Loucy (cell line): ENCODE measurements at regions not wholly inside any gene's neighbourhood (a gene's known extent, or its start where the extent isn't known, plus 50 kb on each side); places are given as distances from the start of the nearest gene placed in this dataset.

Experiments used
- H2AFZ ChIP-seq: fragments of 200-600 bp; sonication (generic); 2 replicates; pipeline ENCODE4 v1.6.0; 2016; ENCODE audit warnings: antibody characterized with exemption, mild to moderate bottlenecking, low read length, moderate library complexity
- H3F3A ChIP-seq: fragments of 200-600 bp; 2 replicates; pipeline ENCODE4 v1.6.0; 2016; ENCODE audit warnings: antibody characterized with exemption, low read depth, mild to moderate bottlenecking
- H3K27me3 ChIP-seq: fragments of 200-600 bp; sonication (generic); 2 replicates; pipeline ENCODE4 v1.6.1; 2014; ENCODE audit warnings: low read length, mild to moderate bottlenecking; ENCODE audit not compliant: insufficient read depth, poor library complexity, severe bottlenecking
- H3K36me3 ChIP-seq: fragments of 200-600 bp; sonication (generic); 2 replicates; pipeline ENCODE4 v1.6.1; 2016; ENCODE audit warnings: low read length; ENCODE audit not compliant: insufficient read depth
- H3K4me1 ChIP-seq: fragments of 200-600 bp; sonication (generic); 2 replicates; pipeline ENCODE4 v1.5.1; 2014; ENCODE audit warnings: low read length, mild to moderate bottlenecking; ENCODE audit not compliant: insufficient read depth, poor library complexity, severe bottlenecking
- H3K4me2 ChIP-seq: fragments of 200-600 bp; sonication (generic); 2 replicates; pipeline ENCODE4 v1.6.0; 2014; ENCODE audit warnings: antibody characterized with exemption, low read length, low read depth, mild to moderate bottlenecking; ENCODE audit not compliant: poor library complexity, severe bottlenecking
- H3K4me3 ChIP-seq: fragments of 200-600 bp; sonication (generic); 2 replicates; pipeline ENCODE4 v1.5.1; 2014; ENCODE audit warnings: low read length, mild to moderate bottlenecking, mixed read lengths; ENCODE audit not compliant: poor library complexity, severe bottlenecking
- H3K79me2 ChIP-seq: fragments of 200-600 bp; sonication (generic); 2 replicates; pipeline ENCODE4 v1.6.1; 2014; ENCODE audit warnings: low read length; ENCODE audit not compliant: insufficient read depth
- H3K9ac ChIP-seq: fragments of 200-600 bp; sonication (generic); 2 replicates; pipeline ENCODE4 v1.6.0; 2014; ENCODE audit warnings: mild to moderate bottlenecking, low read depth, low read length, moderate library complexity; ENCODE audit not compliant: poor library complexity, severe bottlenecking
- H3K9me2 ChIP-seq: fragments of 200-600 bp; sonication (generic); replicated peaks from 2 replicates; pipeline ENCODE4 v1.6.1; 2016; ENCODE audit warnings: low read depth, low read length, mixed read lengths
- H3K9me3 ChIP-seq: fragments of 200-600 bp; sonication (generic); 2 replicates; pipeline ENCODE4 v1.6.1; 2014; ENCODE audit warnings: mild to moderate bottlenecking, antibody characterized with exemption, low read length, low read depth; ENCODE audit not compliant: insufficient read depth
- H4K20me1 ChIP-seq: fragments of 200-600 bp; sonication (generic); 2 replicates; pipeline ENCODE4 v1.6.0; 2014; ENCODE audit warnings: antibody characterized with exemption, low read length, mild to moderate bottlenecking; ENCODE audit not compliant: insufficient read depth, poor library complexity, severe bottlenecking
- EZH2phosphoT487 ChIP-seq: fragments of 200-600 bp; IDR thresholded peaks from 2 replicates; pipeline ENCODE4 v1.6.1; 2018; ENCODE audit warnings: antibody characterized with exemption, mild to moderate bottlenecking, moderate library complexity, borderline replicate concordance
- TF ChIP-seq, protein P1 (sequence below): fragments of 200-600 bp; sonication (generic); conservative IDR thresholded peaks from 2 replicates; pipeline ENCODE4 v1.5.1; 2014; ENCODE audit warnings: mild to moderate bottlenecking, antibody characterized with exemption, low read length

DNA sequence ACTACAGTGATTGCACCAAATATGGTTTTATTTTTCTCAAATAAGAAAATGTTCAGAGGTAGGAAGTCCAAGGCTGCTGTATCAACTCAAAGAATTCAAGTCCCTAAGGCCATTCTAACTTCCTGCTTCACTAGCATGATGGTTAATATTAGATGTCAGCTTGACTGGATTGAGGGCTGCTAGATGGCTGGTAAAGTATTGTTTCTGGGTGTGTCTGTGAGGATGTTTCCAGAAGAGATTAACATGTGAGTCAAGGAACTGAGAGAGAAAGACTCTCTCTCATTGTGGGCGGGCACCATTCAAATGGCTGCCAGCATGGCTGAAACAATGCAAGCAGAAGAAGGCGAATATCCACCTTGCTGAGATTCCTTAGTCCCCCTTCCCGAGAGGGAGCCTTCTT is 77.4 kb upstream of the NRBF2 start:
- Histone ChIP-seq H3K4me1 (no peaks in the 10 kb centered on the region), H2AFZ (no peak overlapping the region), H3K9ac (no peak overlapping the region), H4K20me1 (no peaks in the 10 kb centered on the region), H3K9me2 (no peaks in the 10 kb centered on the region), H3K27me3 (no peaks in the 10 kb centered on the region), H3K36me3 (no peaks in the 10 kb centered on the region), H3F3A (no peaks in the 10 kb centered on the region), H3K9me3 (no peaks in the 10 kb centered on the region), H3K4me2 (no peak overlapping the region), H3K4me3 (no peak overlapping the region), H3K79me2 (no peaks in the 10 kb centered on the region)
- TF ChIP-seq EZH2phosphoT487: no peak
- TF ChIP-seq, protein P1, sequence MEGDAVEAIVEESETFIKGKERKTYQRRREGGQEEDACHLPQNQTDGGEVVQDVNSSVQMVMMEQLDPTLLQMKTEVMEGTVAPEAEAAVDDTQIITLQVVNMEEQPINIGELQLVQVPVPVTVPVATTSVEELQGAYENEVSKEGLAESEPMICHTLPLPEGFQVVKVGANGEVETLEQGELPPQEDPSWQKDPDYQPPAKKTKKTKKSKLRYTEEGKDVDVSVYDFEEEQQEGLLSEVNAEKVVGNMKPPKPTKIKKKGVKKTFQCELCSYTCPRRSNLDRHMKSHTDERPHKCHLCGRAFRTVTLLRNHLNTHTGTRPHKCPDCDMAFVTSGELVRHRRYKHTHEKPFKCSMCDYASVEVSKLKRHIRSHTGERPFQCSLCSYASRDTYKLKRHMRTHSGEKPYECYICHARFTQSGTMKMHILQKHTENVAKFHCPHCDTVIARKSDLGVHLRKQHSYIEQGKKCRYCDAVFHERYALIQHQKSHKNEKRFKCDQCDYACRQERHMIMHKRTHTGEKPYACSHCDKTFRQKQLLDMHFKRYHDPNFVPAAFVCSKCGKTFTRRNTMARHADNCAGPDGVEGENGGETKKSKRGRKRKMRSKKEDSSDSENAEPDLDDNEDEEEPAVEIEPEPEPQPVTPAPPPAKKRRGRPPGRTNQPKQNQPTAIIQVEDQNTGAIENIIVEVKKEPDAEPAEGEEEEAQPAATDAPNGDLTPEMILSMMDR: no peak

DNA sequence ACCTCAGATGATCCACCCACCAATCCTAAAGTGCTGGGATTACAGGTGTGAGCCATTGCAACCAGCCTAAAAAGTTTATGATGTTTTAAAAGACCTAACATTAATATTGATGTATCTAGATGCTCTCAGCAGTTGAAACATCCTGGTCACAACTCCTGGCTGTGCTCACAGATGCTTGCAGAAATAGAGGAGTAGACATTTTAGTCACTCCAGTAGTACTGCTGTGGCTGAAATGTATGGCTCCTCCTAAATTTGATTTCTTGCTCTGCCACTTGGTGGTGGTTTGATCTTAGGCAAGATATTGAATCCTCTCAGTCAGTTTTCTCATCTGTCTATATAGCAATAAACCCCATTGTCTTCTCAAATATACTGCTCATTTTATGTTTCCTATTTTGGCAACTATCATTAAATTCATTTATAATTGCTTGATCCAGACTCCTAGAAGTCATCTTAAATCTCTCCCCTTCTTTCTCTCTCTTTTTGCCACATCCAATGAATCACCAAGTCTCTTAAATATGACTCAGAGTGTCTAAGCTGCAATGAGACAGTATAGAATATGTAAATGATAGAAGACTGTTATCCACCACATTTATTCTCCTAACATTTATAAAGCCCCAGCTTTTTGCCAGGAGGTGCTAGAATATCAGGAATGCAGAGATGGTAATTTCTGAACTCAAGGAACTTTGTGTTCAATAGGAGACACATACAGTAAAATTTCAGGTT is 78.1 kb upstream of the NRBF2 start:
- no peak overlapping the region for H3K9ac ChIP-seq
- H3K9me3 ChIP-seq: no peaks in the 10 kb centered on the region
- no peak overlapping the region for H2AFZ ChIP-seq
- TF ChIP-seq EZH2phosphoT487: no peak
- TF ChIP-seq, protein P1: no peak
- no peaks in the 10 kb centered on the region for H3K4me1 ChIP-seq
- H3K4me3 ChIP-seq: no peak overlapping the region
- no peaks in the 10 kb centered on the region for H3K36me3 ChIP-seq
- H3K4me2 ChIP-seq: no peak overlapping the region
- no peaks in the 10 kb centered on the region for H3F3A ChIP-seq
- no peaks in the 10 kb centered on the region for H4K20me1 ChIP-seq
- H3K9me2 ChIP-seq: no peaks in the 10 kb centered on the region
- no peaks in the 10 kb centered on the region for H3K27me3 ChIP-seq
- H3K79me2 ChIP-seq: no peaks in the 10 kb centered on the region

DNA sequence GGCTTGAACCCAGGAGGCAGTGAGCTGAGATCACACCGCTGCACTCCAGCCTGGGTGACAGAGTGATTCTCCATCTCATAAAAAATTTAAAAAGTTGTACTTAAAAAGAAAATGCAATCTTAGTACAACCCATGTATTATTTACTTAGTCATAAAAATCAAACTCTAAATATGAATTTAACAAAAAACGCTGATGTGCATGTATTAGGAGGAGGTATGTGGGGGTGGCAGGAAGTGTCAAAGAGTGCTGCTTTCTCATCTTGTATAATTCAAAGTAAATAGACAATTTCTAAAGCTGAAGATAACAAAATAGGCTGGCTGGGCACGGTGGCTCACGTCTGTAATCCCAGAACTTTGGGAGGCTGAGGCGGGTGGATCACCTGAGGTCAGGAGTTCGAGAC is 81.0 kb upstream of the NRBF2 start:
- Histone ChIP-seq H3K36me3 (no peaks in the 10 kb centered on the region), H3K79me2 (no peaks in the 10 kb centered on the region), H3K9me2 (no peaks in the 10 kb centered on the region), H3K9me3 (no peaks in the 10 kb centered on the region), H3F3A (no peaks in the 10 kb centered on the region), H2AFZ (no peak overlapping the region), H4K20me1 (no peaks in the 10 kb centered on the region), H3K4me1 (no peaks in the 10 kb centered on the region), H3K9ac (no peak overlapping the region), H3K4me2 (no peak overlapping the region), H3K27me3 (no peaks in the 10 kb centered on the region), H3K4me3 (no peak overlapping the region)
- no peak for TF ChIP-seq EZH2phosphoT487
- TF ChIP-seq, protein P1: no peak
